Right kidney (tissue), 1 donor: ENCODE measurements at regions not wholly inside any gene's neighbourhood (a gene's known extent, or its start where the extent isn't known, plus 50 kb on each side); places are given as distances from the start of the nearest gene placed in this dataset.

ENCODE experiments used
- DNase-seq: peaks from one replicate; pipeline ENCODE4 v3.0.0-alpha.2; 2016

GRCh38 chr2:120425014-120425413 is 79.1 kb downstream of the INHBB start:
- no peak for DNase-seq

- DNase-seq, result no peak
Observed at GRCh38 chr2:120428748-120429147, 82.8 kb downstream of the INHBB start.

GRCh38 chr2:120429586-120430500 is 83.9 kb downstream of the INHBB start:
- no peak for DNase-seq

- DNase-seq, result no peak
Observed at GRCh38 chr2:120430501-120430830, 84.5 kb downstream of the INHBB start.

- no peak for DNase-seq
Observed at GRCh38 chr2:120430957-120431356, 85.0 kb downstream of the INHBB start.

- no peak for DNase-seq
Observed at GRCh38 chr2:120431386-120432292, 85.7 kb downstream of the INHBB start.

- DNase-seq, result no peak
Observed at GRCh38 chr2:120432293-120432975, 86.5 kb downstream of the INHBB start.

GRCh38 chr2:120432976-120433815 is 87.3 kb downstream of the INHBB start:
- DNase-seq, result no peak

- no peak for DNase-seq
Observed at GRCh38 chr2:120433816-120434290, 87.9 kb downstream of the INHBB start.

GRCh38 chr2:120434492-120435308 is 88.8 kb downstream of the INHBB start:
- no peak for DNase-seq

- DNase-seq, result no peak
Observed at GRCh38 chr2:120435671-120436459, 89.9 kb downstream of the INHBB start.

GRCh38 chr2:120436460-120436739 is 90.5 kb downstream of the INHBB start:
- no peak for DNase-seq

- no peak for DNase-seq
Observed at GRCh38 chr2:120436885-120437603, 91.1 kb downstream of the INHBB start.

GRCh38 chr2:120437604-120438000 is 91.7 kb downstream of the INHBB start:
- DNase-seq, result no peak

- no peak for DNase-seq
Observed at GRCh38 chr2:120438301-120439066, 92.5 kb downstream of the INHBB start.

GRCh38 chr2:120439067-120439368 is 93.1 kb downstream of the INHBB start:
- no peak for DNase-seq

- DNase-seq, result no peak
Observed at GRCh38 chr2:120439637-120440384, 93.9 kb downstream of the INHBB start.
